Right lobe of liver (tissue), 6 donors: ENCODE measurements at regions not wholly inside any gene's neighbourhood (a gene's known extent, or its start where the extent isn't known, plus 50 kb on each side); places are given as distances from the start of the nearest gene placed in this dataset.

Experiments used
- ATAC-seq, 4 donors: fragments of 200-7000 bp; cut with Tn5 transposase; one replicate each; pipeline ENCODE4 v1.9.1; 2020; ENCODE audit warnings: mild to moderate bottlenecking in 4 of 4, moderate library complexity in 4 of 4
- DNase-seq, 3 donors: peaks; one replicate each; pipeline ENCODE4 v3.0.0-alpha.2; 2020
- H3K27ac ChIP-seq, 3 donors: fragments of 200-600 bp; one replicate each; pipeline ENCODE4 v1.8.0; 2022
- H3K27me3 ChIP-seq, 2 donors: fragments of 200-600 bp; one replicate each; pipeline ENCODE4 v1.8.0; 2022
- H3K36me3 ChIP-seq, 4 donors: fragments of 200-600 bp; sonication (generic) in 1 of 4; one replicate each; pipeline versions ENCODE4 v1.5.1 to v1.8.0; 2017 to 2022; ENCODE audit warnings: control low read depth in 1 of 4
- H3K4me1 ChIP-seq, 4 donors: fragments of 200-600 bp; sonication (generic) in 1 of 4; one replicate each; pipeline versions ENCODE4 v1.5.1 to v1.8.0; 2017 to 2022; ENCODE audit warnings: control low read depth in 1 of 4
- H3K4me3 ChIP-seq, 3 donors: fragments of 200-600 bp; one replicate each; pipeline ENCODE4 v1.8.0; 2022
- H3K9me3 ChIP-seq, 4 donors: fragments of 200-600 bp; sonication (generic) in 1 of 4; one replicate each; pipeline versions ENCODE4 v1.5.1 to v1.8.0; 2017 to 2022; ENCODE audit warnings: control low read depth in 1 of 4
- CTCF ChIP-seq, 4 donors: fragments of 200-600 bp in 3 of 4; fragments of 450-650 bp in 1 of 4; IDR thresholded peaks; one replicate each; pipeline versions ENCODE4 v1.5.1 to v1.8.0; 2016 to 2022; ENCODE audit warnings: antibody characterized with exemption in 4 of 4, mild to moderate bottlenecking in 2 of 4
- POLR2A ChIP-seq: fragments of 450-650 bp; IDR thresholded peaks from one replicate; pipeline ENCODE4 v1.6.1; 2017; ENCODE audit warnings: antibody characterized with exemption, mild to moderate bottlenecking
- WGBS: methylation state at CpG from one replicate; pipeline ENCODE4 v1.1.6; 2018; ENCODE audit warnings: low coverage, low lambda C conversion rate; ENCODE audit not compliant: insufficient coverage; ENCODE audit errors: missing lambda C conversion rate; 5-methylcytosine and 5-hydroxymethylcytosine counted together
- intact Hi-C, 2 donors: fragments of 100-400 bp; cut with DNase I; formaldehyde crosslinking; loops; one replicate each; pipeline versions ENCODE4 v1.11.2 to v1.14.1; 2022
- donor health status: DM: no; HTN: yes; CAD: no.
- donor health status: DM: no; HTN: no; CAD: no.
- donor health status: DM: no; HTN: no; CAD: no.
- donor health status: DM: no; HTN: yes; CAD: no.
- donor health status: DM: no; HTN: yes; CAD: no.

DNA sequence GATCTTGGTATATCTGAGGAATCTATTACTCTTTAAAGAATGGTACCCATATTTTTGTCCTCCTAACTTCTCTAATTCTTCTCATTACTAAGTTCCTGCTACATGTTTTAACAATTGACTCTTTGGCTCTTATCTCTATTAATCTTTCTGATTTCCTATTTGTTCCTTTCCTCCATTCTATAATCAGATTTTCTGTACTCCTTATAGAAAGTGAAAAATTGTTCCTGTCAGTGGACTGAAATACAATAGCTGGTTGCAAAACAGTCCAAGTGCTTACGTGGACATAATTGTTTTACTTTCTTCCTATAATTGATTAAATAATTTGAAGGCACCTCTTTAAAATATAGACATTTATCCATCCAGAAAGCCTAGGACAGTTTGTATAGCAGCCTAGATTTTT, 86.7 kb upstream of the PTHLH start:
- intact Hi-C loops: no loop called here

GRCh38 chr12:28059668-28060067, 87.1 kb upstream of the PTHLH start:
- DNase-seq: no peak
- H3K4me3 ChIP-seq: no peak overlapping the region
- no peak overlapping the region for H3K27ac ChIP-seq
- H3K9me3 ChIP-seq: no peaks in the 10 kb centered on the region
- no peaks in the 10 kb centered on the region for H3K4me1 ChIP-seq
- no peaks in the 10 kb centered on the region for H3K36me3 ChIP-seq
- intact Hi-C loops: no loop called here
- TF ChIP-seq CTCF (IDR thresholded peaks at IDR 0.05): no peak
- TF ChIP-seq POLR2A: no peak
- H3K27me3 ChIP-seq: no peaks in the 10 kb centered on the region
- ATAC-seq: no peak
- 65% methylated on average over 2 of the region's 2 CpGs for WGBS

More for the DNA sequence above, 86.7 kb upstream of the PTHLH start:
- TF ChIP-seq POLR2A: no peak
- TF ChIP-seq CTCF (IDR thresholded peaks at IDR 0.05): no peak
- Histone ChIP-seq H3K36me3 (no peaks in the 10 kb centered on the region), H3K27ac (no peak overlapping the region), H3K4me1 (no peaks in the 10 kb centered on the region), H3K9me3 (no peaks in the 10 kb centered on the region), H3K27me3 (no peaks in the 10 kb centered on the region), H3K4me3 (no peak overlapping the region)
- ATAC-seq: no peak
- DNase-seq: no peak
- WGBS: 71% methylated on average over 1 of the region's 1 CpG

DNA sequence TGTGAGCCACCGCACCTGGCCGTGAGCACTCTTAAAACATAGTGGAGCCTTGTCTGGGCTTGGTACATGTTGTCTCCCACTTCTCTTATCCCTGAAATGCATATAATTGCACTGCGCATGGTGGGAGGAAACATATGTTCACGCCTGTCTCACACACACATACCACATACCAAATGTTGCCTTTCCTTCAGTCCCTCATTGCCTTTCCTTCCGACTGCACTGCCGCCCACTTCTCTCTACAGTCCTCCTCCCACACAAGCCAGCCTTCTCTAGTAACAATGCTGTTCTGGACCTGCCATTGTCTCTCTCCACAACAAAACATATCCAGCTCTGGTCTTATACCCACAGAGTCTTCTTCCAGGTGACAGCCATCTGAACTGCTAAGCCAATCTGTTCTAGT, 88.3 kb upstream of the PTHLH start:
- TF ChIP-seq CTCF (IDR thresholded peaks at IDR 0.05): no peak
- no peak for TF ChIP-seq POLR2A
- Histone ChIP-seq H3K9me3 (no peaks in the 10 kb centered on the region), H3K27me3 (no peaks in the 10 kb centered on the region), H3K27ac (no peak overlapping the region), H3K4me1 (no peaks in the 10 kb centered on the region), H3K36me3 (no peaks in the 10 kb centered on the region), H3K4me3 (no peak overlapping the region)
- intact Hi-C loops: no loop called here
- WGBS: 89% methylated on average over 4 of the region's 6 CpGs
- ATAC-seq (no peak), DNase-seq (no peak)

- DNase-seq: no peak
- Histone ChIP-seq H3K9me3 (no peaks in the 10 kb centered on the region), H3K27me3 (no peaks in the 10 kb centered on the region), H3K4me1 (no peaks in the 10 kb centered on the region), H3K4me3 (no peak overlapping the region), H3K36me3 (no peaks in the 10 kb centered on the region), H3K27ac (no peak overlapping the region)
- 44% methylated on average over 2 of the region's 2 CpGs for WGBS
- ATAC-seq: peak in 1 of 4 donors; percentile 46
- intact Hi-C loops: no loop called here
- TF ChIP-seq CTCF (IDR thresholded peaks at IDR 0.05): no peak
- no peak for TF ChIP-seq POLR2A
Observed at GRCh38 chr12:28063355-28063880, 90.9 kb upstream of the PTHLH start.

DNA sequence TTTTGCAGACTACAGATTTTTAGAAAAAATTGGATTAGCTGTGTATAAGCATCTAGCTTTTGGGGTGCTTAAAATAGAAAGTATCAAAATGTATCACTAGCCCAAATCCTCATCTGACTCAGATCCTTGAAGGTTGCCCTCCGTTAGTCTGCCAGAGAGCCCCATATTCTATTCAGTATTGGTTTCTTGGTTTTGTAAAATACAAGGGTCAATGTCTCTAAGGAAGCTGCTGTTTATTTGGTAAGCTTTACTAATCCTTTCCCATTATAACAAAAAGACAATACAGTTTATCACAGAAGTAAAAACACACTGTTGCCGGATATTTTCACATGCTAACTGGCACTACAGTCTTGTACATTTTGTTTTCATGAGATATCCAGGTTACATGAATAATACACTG, 92.8 kb upstream of the PTHLH start:
- H3K4me1 ChIP-seq: no peaks in the 10 kb centered on the region
- H3K27me3 ChIP-seq: no peaks in the 10 kb centered on the region
- no peak for DNase-seq
- no peaks in the 10 kb centered on the region for H3K36me3 ChIP-seq
- intact Hi-C loops: no loop called here
- no peak overlapping the region for H3K27ac ChIP-seq
- 50% methylated on average over 2 of the region's 2 CpGs for WGBS
- no peak overlapping the region for H3K4me3 ChIP-seq
- no peaks in the 10 kb centered on the region for H3K9me3 ChIP-seq
- no peak for ATAC-seq
- TF ChIP-seq POLR2A: no peak
- TF ChIP-seq CTCF (IDR thresholded peaks at IDR 0.05): no peak
